HepG2 (cell line): ENCODE measurements at regions not wholly inside any gene's neighbourhood (a gene's known extent, or its start where the extent isn't known, plus 50 kb on each side); places are given as distances from the start of the nearest gene placed in this dataset.

Experiments
- FOXO1 ChIP-seq: sonication (generic); formaldehyde crosslinking; IDR thresholded peaks from 2 replicates; pipeline ENCODE4 v1.4.0; 2020; ENCODE audit warnings: missing genetic modification reagents
- HIVEP1 ChIP-seq: sonication (generic); formaldehyde crosslinking; IDR thresholded peaks from 2 replicates; pipeline ENCODE4 v1.4.0; 2020; ENCODE audit warnings: mild to moderate bottlenecking, missing genetic modification reagents
- MYC ChIP-seq: sonication (generic); formaldehyde crosslinking; IDR thresholded peaks from 2 replicates; pipeline ENCODE4 v1.9.0; 2021; ENCODE audit warnings: missing genetic modification reagents, borderline replicate concordance
- RFX5 ChIP-seq: IDR thresholded peaks from 2 replicates; pipeline ENCODE4 v1.6.1; 2011; ENCODE audit warnings: low read depth, low read length, improper control_type of control experiment
- TCF7L2 ChIP-seq: IDR thresholded peaks from 2 replicates; pipeline ENCODE4 v1.6.1; 2011; ENCODE audit warnings: mild to moderate bottlenecking, low read depth, low read length, moderate library complexity
- TF ChIP-seq, protein P1 (sequence below): sonication (generic); formaldehyde crosslinking; IDR thresholded peaks from 2 replicates; pipeline ENCODE4 v1.4.0; 2020; ENCODE audit warnings: mild to moderate bottlenecking, missing genetic modification reagents
- TF ChIP-seq, protein P2 (sequence below): sonication (generic); formaldehyde crosslinking; IDR thresholded peaks from 2 replicates; pipeline ENCODE4 v1.4.0; 2020; ENCODE audit warnings: mild to moderate bottlenecking, missing genetic modification reagents

DNA sequence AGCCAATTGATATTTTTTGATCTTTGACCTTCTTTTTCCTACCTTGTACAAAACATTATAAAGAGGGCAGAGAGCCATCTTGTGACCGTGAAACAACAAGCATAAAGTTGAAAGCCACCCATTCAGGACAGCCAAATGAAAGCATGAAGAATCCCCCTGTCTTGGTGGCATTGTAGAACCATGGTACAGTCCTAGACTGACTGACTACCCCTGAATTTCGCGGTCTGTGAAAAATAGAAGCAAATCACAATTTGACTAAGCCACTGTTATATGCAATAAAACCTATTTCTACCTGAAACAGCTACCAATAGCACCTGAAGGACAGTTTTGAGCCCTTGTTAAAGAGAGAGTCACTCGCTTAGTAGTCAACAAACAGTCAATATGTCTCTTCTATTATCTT lies 527.4 kb downstream of the MID1IP1 start:
- TF ChIP-seq, protein P1, sequence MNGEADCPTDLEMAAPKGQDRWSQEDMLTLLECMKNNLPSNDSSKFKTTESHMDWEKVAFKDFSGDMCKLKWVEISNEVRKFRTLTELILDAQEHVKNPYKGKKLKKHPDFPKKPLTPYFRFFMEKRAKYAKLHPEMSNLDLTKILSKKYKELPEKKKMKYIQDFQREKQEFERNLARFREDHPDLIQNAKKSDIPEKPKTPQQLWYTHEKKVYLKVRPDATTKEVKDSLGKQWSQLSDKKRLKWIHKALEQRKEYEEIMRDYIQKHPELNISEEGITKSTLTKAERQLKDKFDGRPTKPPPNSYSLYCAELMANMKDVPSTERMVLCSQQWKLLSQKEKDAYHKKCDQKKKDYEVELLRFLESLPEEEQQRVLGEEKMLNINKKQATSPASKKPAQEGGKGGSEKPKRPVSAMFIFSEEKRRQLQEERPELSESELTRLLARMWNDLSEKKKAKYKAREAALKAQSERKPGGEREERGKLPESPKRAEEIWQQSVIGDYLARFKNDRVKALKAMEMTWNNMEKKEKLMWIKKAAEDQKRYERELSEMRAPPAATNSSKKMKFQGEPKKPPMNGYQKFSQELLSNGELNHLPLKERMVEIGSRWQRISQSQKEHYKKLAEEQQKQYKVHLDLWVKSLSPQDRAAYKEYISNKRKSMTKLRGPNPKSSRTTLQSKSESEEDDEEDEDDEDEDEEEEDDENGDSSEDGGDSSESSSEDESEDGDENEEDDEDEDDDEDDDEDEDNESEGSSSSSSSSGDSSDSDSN (CRISPR knock-in tag): no peak
- TF ChIP-seq, protein P2, sequence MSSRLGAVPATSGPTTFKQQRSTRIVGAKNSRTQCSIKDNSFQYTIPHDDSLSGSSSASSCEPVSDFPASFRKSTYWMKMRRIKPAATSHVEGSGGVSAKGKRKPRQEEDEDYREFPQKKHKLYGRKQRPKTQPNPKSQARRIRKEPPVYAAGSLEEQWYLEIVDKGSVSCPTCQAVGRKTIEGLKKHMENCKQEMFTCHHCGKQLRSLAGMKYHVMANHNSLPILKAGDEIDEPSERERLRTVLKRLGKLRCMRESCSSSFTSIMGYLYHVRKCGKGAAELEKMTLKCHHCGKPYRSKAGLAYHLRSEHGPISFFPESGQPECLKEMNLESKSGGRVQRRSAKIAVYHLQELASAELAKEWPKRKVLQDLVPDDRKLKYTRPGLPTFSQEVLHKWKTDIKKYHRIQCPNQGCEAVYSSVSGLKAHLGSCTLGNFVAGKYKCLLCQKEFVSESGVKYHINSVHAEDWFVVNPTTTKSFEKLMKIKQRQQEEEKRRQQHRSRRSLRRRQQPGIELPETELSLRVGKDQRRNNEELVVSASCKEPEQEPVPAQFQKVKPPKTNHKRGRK (CRISPR knock-in tag): no peak
- no peak for TF ChIP-seq RFX5
- no peak for TF ChIP-seq HIVEP1 (CRISPR knock-in tag)
- TF ChIP-seq FOXO1 (CRISPR knock-in tag): no peak
- TF ChIP-seq TCF7L2: no peak
- TF ChIP-seq MYC (CRISPR knock-in tag): no peak
